PC-9 (cell line): ENCODE measurements at regions not wholly inside any gene's neighbourhood (a gene's known extent, or its start where the extent isn't known, plus 50 kb on each side); places are given as distances from the start of the nearest gene placed in this dataset.
"Not testable (repeated sequence)": the region's sequence is repeated elsewhere in the genome, so short reads cannot be mapped to it uniquely, and the experiment has no call there.

Source experiments
- CTCF ChIP-seq: fragments of 200-600 bp; sonication (generic); conservative IDR thresholded peaks from 2 replicates; pipeline ENCODE4 v1.6.1; 2017; ENCODE audit warnings: mixed run types, antibody characterized with exemption, mild to moderate bottlenecking, moderate library complexity
- EZH2 ChIP-seq: fragments of 200-600 bp; sonication (generic); IDR thresholded peaks from 2 replicates; pipeline ENCODE4 v1.8.0; 2017; ENCODE audit warnings: antibody characterized with exemption, low read depth

- not testable (repeated sequence) for TF ChIP-seq CTCF, EZH2
Measured at GRCh38 chr16:88266935-88267551, 115.7 kb upstream of the ZNF469 start.
